Activated CD4-positive, alpha-beta T cell treated with anti-CD3 and anti-CD28 coated beads for 36 hours (primary cell): ENCODE measurements at regions not wholly inside any gene's neighbourhood (a gene's known extent, or its start where the extent isn't known, plus 50 kb on each side); places are given as distances from the start of the nearest gene placed in this dataset.

Experiments
- ATAC-seq: fragments of 200-7000 bp; cut with Tn5 transposase; one replicate; pipeline ENCODE4 v1.10.0; 2021; ENCODE audit warnings: mild to moderate bottlenecking, moderate library complexity
- CTCF ChIA-PET: fragments of 350-600 bp; sonication (Branson Sonifier 250); formaldehyde crosslinking; loops from one replicate; lab custom pipeline; 2021; ENCODE audit warnings: antibody characterized with exemption; lab: Charles Lee
- POLR2A ChIA-PET: fragments of 350-600 bp; sonication (Branson Sonifier 250); formaldehyde crosslinking; loops from one replicate; lab custom pipeline; 2021; ENCODE audit warnings: antibody characterized with exemption, inconsistent platforms; lab: Charles Lee
- DNase-seq: peaks from one replicate; pipeline ENCODE4 v3.0.0-alpha.2; 2020
- H3K27ac Mint-ChIP-seq: one replicate; pipeline ENCODE4 v1.8.0; 2021; ENCODE audit warnings: mixed read lengths
- H3K27me3 Mint-ChIP-seq: one replicate; pipeline ENCODE4 v1.8.0; 2021; ENCODE audit warnings: mixed read lengths
- H3K36me3 Mint-ChIP-seq: one replicate; pipeline ENCODE4 v1.8.0; 2021; ENCODE audit warnings: low read depth, mixed read lengths
- H3K4me1 Mint-ChIP-seq: one replicate; pipeline ENCODE4 v1.8.0; 2021; ENCODE audit warnings: mixed read lengths
- H3K4me3 Mint-ChIP-seq: one replicate; pipeline ENCODE4 v1.8.0; 2021; ENCODE audit warnings: mild to moderate bottlenecking, moderate library complexity, mixed read lengths
- H3K9me3 Mint-ChIP-seq: one replicate; pipeline ENCODE4 v1.8.0; 2021; ENCODE audit warnings: low read depth, mixed read lengths
- intact Hi-C, 2 experiments: fragments of 100-400 bp; cut with DNase I in 1 of 2; cut with micrococcal nuclease in 1 of 2; formaldehyde crosslinking; loops; one replicate each; pipeline versions ENCODE4 v1.14.2 to v1.15.1; 2022 to 2024; cut with DNase I, micrococcal nuclease

DNA sequence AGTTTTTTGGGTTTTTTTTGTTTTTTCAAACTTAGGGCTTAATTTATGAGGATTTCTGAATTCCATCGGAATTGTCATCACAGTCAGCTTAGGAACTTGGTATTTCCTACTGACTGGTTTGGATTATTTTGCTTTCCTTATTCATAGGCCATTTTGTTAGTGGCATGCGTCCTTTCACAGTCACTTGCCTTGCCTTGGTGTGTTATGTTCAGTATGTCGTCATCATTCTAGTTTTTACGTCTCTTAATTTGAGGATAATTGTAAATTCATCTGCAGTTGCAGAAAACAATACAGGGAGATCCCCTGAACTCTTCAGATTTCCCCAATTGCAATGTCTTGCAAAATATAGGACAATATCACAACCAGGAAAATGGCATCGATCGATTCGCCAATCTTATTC is 485.3 kb downstream of the CBLN2 start:
- Mint-ChIP-seq H3K4me1 (no peaks in the 10 kb centered on the region), H3K27me3 (no peaks in the 10 kb centered on the region), H3K9me3 (no peaks in the 10 kb centered on the region), H3K27ac (no peak overlapping the region), H3K36me3 (no peaks in the 10 kb centered on the region), H3K4me3 (no peak overlapping the region)
- intact Hi-C loops: no loop called here
- ChIA-PET CTCF (no interaction called here), POLR2A (no interaction called here)
- DNase-seq (no peak), ATAC-seq (no peak)

DNA sequence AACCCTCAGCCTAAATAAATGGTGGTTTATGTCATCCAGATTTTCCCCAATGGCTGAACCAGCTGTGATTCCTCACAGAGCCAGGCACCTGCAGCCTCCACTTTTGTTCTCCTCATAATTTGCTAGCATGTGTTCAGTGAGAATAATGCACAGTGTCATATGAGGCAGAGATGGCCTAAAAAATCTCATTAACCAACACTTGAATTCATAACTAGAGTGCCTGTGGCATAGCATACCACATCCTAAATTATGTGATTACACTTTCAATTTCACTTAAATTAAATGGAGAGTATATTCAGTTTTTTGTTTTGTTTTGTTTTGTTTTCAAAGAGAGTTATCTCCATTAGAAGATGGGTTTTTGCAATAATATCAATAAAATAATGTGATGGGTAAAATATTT is 488.0 kb downstream of the CBLN2 start:
- Mint-ChIP-seq H3K4me3 (no peak overlapping the region), H3K27ac (no peak overlapping the region), H3K4me1 (no peaks in the 10 kb centered on the region), H3K36me3 (no peaks in the 10 kb centered on the region), H3K27me3 (no peaks in the 10 kb centered on the region), H3K9me3 (peaks cover 2% of the 10 kb centered on the region)
- DNase-seq: no peak
- ChIA-PET CTCF (no interaction called here), POLR2A (no interaction called here)
- ATAC-seq: no peak
- intact Hi-C loops: no loop called here

DNA sequence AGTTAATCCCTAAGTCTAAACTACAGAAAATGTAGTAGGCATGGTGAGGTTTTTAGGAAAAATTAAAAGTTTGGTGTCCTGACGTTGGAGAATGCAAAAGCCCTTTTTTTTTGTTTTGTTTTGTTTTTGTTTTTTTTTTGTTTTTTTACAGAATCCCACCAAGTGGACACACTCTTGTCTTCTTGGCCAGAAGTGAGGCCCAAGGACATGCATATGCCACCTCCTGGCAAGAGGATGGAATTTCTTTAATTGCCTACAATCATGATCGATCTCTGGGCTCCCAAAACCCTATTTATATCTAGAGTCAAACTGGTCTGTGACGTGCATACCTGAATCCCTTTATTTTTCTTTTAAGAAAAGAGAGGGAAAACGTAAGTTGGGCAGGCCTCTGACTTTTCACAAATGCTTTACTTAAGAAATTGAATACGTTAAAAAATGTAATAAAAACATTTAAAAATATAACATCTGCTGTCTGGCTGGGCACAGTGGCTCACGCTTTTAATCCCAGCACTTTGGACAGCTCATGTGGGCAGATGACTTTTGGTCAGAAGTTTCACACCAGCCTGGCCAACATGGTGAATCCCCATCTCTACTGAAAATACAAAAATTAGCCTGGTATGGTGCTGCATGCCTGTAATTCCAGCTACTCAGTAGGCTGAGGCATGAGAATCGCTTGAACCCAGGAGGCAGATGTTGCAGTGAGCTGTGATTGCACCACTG is 502.7 kb downstream of the CBLN2 start:
- Mint-ChIP-seq H3K4me3 (no peak overlapping the region), H3K36me3 (no peaks in the 10 kb centered on the region), H3K27me3 (no peaks in the 10 kb centered on the region), H3K4me1 (no peaks in the 10 kb centered on the region), H3K27ac (no peak overlapping the region), H3K9me3 (peaks cover 7% of the 10 kb centered on the region)
- no peak for ATAC-seq
- POLR2A ChIA-PET: no interaction called here
- intact Hi-C loops: no loop called here
- CTCF ChIA-PET: no interaction called here
- DNase-seq: no peak

DNA sequence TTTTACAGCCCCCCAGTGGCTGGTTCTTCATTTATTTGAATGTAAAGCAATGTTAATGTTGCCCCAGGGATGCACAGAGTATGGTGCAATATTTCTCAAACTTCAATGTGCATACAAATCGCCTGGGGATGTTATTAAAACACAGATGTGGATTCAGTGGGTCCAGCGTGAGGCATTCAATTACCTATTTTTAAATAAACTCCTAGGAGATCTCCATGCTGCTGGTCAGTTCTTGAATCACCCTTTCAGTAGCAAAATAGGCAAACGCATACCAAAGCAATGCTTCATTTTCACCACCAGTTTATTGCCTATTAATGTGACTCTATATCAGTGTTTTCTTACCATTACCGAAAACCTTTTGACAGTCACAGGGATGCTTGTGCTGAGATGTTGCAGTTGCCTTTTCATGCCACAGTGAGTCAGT is 530.7 kb downstream of the CBLN2 start:
- Mint-ChIP-seq H3K4me1 (no peaks in the 10 kb centered on the region), H3K9me3 (peaks cover 4% of the 10 kb centered on the region), H3K4me3 (no peak overlapping the region), H3K27me3 (no peaks in the 10 kb centered on the region), H3K36me3 (no peaks in the 10 kb centered on the region), H3K27ac (no peak overlapping the region)
- POLR2A ChIA-PET: no interaction called here
- intact Hi-C loops: no loop called here
- CTCF ChIA-PET: no interaction called here
- DNase-seq: no peak
- no peak for ATAC-seq

DNA sequence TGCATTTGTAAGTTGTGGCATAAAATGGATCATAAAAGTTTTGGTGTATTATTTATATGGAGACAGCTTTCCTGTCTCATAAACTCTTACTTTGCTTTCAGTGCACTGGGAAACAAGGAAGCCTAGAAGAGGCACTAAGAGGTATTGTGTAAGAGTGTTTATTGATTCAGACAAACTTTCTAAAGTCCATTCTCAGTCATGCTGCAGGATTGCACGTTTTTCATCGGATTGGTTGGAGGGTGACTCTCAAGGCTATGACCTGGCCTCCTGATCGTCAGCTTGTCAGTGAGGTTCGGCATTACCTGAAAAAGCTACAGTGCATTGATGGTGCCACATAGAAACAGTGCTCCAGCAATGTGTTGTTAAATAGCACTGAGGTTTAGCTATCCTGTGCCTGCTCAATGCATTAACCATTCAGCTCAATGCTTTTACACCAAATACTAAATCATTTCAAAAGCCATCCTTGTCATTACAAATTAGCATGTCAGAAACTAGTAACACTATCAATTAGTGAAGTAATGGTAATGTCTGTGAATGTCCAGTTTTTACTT is 545.5 kb downstream of the CBLN2 start:
- no peaks in the 10 kb centered on the region for H3K4me1 Mint-ChIP-seq
- POLR2A ChIA-PET: no interaction called here
- no peak overlapping the region for H3K27ac Mint-ChIP-seq
- intact Hi-C loops: no loop called here
- peaks cover 2% of the 10 kb centered on the region for H3K9me3 Mint-ChIP-seq
- CTCF ChIA-PET: no interaction called here
- no peak overlapping the region for H3K4me3 Mint-ChIP-seq
- H3K36me3 Mint-ChIP-seq: no peaks in the 10 kb centered on the region
- DNase-seq (no peak), ATAC-seq (no peak)
- no peaks in the 10 kb centered on the region for H3K27me3 Mint-ChIP-seq

DNA sequence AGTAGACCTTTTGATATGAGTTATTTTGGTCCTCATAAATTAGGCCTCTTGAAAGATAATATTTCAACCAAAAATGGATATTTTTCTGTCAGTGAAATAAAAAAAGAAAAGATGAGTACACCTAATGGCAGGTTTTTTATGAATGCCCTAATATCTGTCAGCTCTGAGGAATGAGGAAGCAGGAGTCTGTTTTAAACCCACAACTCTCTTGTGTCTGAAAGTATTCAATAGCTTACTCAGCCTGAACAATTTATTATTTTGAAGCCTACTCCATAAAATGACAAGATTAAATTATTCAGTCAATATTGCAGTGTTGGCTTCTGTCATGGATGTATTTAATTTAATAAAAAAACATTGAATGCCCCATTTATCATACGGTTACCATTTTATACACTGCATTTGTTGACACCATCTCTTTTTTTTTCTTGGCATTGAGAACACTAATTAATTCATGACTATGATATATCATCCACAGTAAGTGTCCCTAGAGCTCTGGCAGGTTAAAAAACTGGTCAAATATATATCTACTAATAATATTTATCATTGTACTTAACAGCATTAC is 548.2 kb downstream of the CBLN2 start:
- H3K9me3 Mint-ChIP-seq: peaks cover 5% of the 10 kb centered on the region
- no peak overlapping the region for H3K27ac Mint-ChIP-seq
- POLR2A ChIA-PET: no interaction called here
- ATAC-seq: no peak
- H3K36me3 Mint-ChIP-seq: no peaks in the 10 kb centered on the region
- no peaks in the 10 kb centered on the region for H3K27me3 Mint-ChIP-seq
- H3K4me1 Mint-ChIP-seq: no peaks in the 10 kb centered on the region
- intact Hi-C loops: no loop called here
- H3K4me3 Mint-ChIP-seq: no peak overlapping the region
- CTCF ChIA-PET: no interaction called here
- DNase-seq: no peak

DNA sequence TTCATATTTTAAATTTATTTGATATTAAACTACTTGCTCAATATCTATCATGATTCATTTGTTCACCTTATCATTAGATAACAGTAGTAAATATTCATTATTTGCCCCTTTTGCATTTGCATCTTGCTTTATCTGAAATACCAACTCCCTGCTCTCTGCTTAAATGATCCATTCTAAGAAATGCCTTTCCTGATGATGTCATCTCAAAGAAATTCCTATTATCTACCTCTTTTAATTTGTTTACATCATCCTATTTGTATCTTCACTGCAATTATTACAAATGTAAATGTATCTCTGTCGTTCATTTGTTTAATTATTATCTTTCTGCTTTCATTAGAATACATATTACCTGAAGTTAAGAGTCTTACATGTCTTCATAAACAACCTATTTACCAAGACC is 549.9 kb downstream of the CBLN2 start:
- intact Hi-C loops: no loop called here
- CTCF ChIA-PET: no interaction called here

DNA sequence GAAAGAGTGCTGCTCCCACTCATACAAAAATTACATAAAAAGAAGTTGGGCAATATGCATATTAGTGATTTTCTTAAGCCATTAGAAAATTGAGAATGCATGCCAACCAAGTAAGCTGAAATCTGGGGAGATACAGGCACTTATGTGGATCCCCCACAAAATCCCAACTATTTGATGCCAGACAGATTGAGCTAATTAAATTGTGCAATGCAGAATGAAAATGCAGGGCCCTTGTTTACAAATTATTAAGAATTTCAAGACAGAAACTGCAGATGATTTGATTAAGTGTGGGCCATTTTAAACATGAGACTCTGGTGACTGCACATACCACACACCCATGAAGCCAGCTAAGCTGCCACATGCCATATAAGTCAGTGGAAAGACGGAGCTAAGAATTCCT is 554.5 kb downstream of the CBLN2 start:
- no peak for DNase-seq
- H3K4me3 Mint-ChIP-seq: no peak overlapping the region

More for the DNA sequence above, 549.9 kb downstream of the CBLN2 start:
- H3K4me3 Mint-ChIP-seq: no peak overlapping the region
- H3K27ac Mint-ChIP-seq: no peak overlapping the region
- DNase-seq: no peak
- peaks cover 4% of the 10 kb centered on the region for H3K9me3 Mint-ChIP-seq
- no peaks in the 10 kb centered on the region for H3K27me3 Mint-ChIP-seq
- POLR2A ChIA-PET: no interaction called here
- no peaks in the 10 kb centered on the region for H3K36me3 Mint-ChIP-seq
- ATAC-seq: no peak
- no peaks in the 10 kb centered on the region for H3K4me1 Mint-ChIP-seq

DNA sequence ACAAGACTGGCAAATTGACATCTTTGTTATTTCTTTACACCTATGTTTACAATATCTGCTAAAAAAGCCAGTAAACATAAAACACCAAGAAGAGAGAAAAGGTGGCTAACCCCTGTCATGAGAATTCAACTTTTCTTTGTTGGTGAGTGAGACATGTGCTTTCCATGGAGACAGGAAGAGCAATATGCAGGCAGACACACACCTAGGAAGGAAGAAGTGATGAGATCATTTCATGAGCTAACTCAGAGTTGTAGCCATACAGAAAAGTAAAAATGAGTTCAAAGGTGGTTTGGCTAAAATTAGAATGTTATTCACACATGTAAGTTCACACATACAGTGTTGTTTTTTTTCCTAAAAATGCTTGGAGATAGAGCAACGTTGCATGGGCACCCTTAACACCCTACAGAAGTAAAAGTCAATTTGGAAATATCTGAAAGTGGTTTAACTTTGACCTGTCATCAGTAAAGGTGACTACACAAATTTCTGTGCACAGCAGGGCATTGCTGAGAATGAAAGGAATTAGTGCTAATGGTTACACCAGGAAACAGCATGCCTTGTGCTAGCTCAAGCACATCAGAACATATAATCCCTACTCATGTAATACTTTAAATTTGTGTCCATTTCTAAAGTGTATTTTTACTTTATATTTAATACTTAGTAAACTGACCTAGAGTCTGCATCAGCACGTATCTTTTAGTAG is 557.6 kb downstream of the CBLN2 start:
- Mint-ChIP-seq H3K27me3 (no peaks in the 10 kb centered on the region), H3K4me3 (no peak overlapping the region), H3K36me3 (no peaks in the 10 kb centered on the region), H3K27ac (no peak overlapping the region), H3K9me3 (peaks cover 5% of the 10 kb centered on the region), H3K4me1 (no peaks in the 10 kb centered on the region)
- ATAC-seq (no peak), DNase-seq (no peak)
- POLR2A ChIA-PET: no interaction called here
- intact Hi-C loops: no loop called here
- CTCF ChIA-PET: no interaction called here

More for the DNA sequence above, 554.5 kb downstream of the CBLN2 start:
- no peaks in the 10 kb centered on the region for H3K27me3 Mint-ChIP-seq
- peaks cover 5% of the 10 kb centered on the region for H3K9me3 Mint-ChIP-seq
- H3K27ac Mint-ChIP-seq: no peak overlapping the region
- ChIA-PET POLR2A (no interaction called here), CTCF (no interaction called here)
- no peaks in the 10 kb centered on the region for H3K4me1 Mint-ChIP-seq
- intact Hi-C loops: no loop called here
- H3K36me3 Mint-ChIP-seq: no peaks in the 10 kb centered on the region
- ATAC-seq: no peak

DNA sequence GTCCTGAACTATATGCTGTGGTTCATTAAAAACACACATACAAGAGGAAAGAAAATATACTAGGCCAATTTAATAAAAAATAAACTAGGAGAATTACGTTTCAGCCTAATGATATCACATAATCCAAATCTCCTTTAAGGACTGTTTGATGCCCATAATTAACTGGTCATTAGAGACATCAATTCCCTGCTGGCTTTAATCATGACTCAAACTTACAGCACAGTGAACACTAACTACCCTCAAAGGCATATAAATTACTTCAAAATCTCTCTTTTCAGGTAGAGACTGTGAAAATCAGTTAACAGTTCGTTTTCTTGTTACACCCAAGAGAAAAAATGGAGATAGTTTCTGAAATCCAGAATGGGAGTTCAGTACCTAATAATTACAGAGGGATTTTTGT is 567.4 kb downstream of the CBLN2 start:
- H3K4me1 Mint-ChIP-seq: no peaks in the 10 kb centered on the region
- H3K36me3 Mint-ChIP-seq: no peaks in the 10 kb centered on the region
- no peaks in the 10 kb centered on the region for H3K9me3 Mint-ChIP-seq
- no peak overlapping the region for H3K4me3 Mint-ChIP-seq
- no peak for DNase-seq
- H3K27me3 Mint-ChIP-seq: no peaks in the 10 kb centered on the region
- ATAC-seq: no peak
- intact Hi-C loops: no loop called here
- CTCF ChIA-PET: no interaction called here
- H3K27ac Mint-ChIP-seq: no peak overlapping the region
- POLR2A ChIA-PET: no interaction called here

DNA sequence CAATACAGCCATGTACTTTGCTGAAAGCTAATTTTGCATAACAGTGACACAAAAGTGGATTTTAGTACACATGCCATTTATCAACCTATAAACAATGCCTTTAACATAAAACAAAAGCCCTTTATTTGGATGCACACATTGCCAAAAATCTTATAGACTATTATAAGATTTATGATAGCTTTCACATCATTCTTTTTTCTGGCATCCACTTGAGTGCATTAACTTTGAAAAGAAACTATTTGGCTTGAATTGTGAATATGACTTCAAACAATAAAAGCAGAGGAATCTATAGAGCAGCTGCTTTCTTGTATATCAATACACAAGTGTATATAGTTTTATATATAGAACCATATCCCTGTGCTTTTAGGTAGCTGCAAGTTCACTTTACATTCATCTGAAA is 577.4 kb downstream of the CBLN2 start:
- H3K9me3 Mint-ChIP-seq: peaks cover 11% of the 10 kb centered on the region

DNA sequence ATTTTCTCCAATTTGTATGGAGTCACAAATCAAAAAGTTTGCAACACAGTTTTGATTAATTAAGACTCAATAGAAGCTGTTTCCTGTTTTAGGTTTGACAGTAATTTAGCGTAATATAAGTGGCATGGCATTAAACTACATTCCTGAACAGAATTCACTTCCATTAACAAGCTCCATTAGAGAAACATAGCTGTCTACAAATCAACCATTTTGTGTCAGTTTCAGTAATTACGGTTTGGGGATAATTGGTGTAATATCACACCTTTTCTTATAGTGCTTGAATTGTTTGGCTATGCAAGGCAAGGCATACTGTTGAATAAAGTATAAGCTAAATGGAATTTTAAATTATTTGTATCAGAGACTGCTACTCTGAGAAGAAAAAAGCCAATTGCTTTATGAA is 585.5 kb downstream of the CBLN2 start:
- DNase-seq (no peak), ATAC-seq (no peak)
- H3K36me3 Mint-ChIP-seq: no peaks in the 10 kb centered on the region
- no peak overlapping the region for H3K4me3 Mint-ChIP-seq
- no peaks in the 10 kb centered on the region for H3K27me3 Mint-ChIP-seq
- no peak overlapping the region for H3K27ac Mint-ChIP-seq
- ChIA-PET CTCF (no interaction called here), POLR2A (no interaction called here)
- H3K9me3 Mint-ChIP-seq: peaks cover 4% of the 10 kb centered on the region
- no peaks in the 10 kb centered on the region for H3K4me1 Mint-ChIP-seq
- intact Hi-C loops: no loop called here

More for the DNA sequence above, 577.4 kb downstream of the CBLN2 start:
- H3K27ac Mint-ChIP-seq: no peak overlapping the region
- ChIA-PET POLR2A (no interaction called here), CTCF (no interaction called here)
- no peak overlapping the region for H3K4me3 Mint-ChIP-seq
- intact Hi-C loops: no loop called here
- no peak for ATAC-seq
- H3K36me3 Mint-ChIP-seq: no peaks in the 10 kb centered on the region
- H3K27me3 Mint-ChIP-seq: no peaks in the 10 kb centered on the region
- H3K4me1 Mint-ChIP-seq: no peaks in the 10 kb centered on the region
- DNase-seq: no peak
